Mesenchymal stem cell (in vitro differentiated cells and primary cell): ENCODE measurements at regions not wholly inside any gene's neighbourhood (a gene's known extent, or its start where the extent isn't known, plus 50 kb on each side); places are given as distances from the start of the nearest gene placed in this dataset.

ENCODE experiments used
- DNase-seq: peaks from one replicate; pipeline ENCODE4 v3.0.0-alpha.2; 2013
- H2AFZ ChIP-seq: one replicate; pipeline ENCODE4 v1.6.1; 2013; ENCODE audit warnings: low read depth, mild to moderate bottlenecking, control low read depth, inconsistent platforms, low read length, moderate library complexity
- H2AK5ac ChIP-seq: 2 replicates; pipeline ENCODE4 v1.6.1; 2013; ENCODE audit warnings: low read length, moderate library complexity, mild to moderate bottlenecking, inconsistent platforms; ENCODE audit not compliant: severe bottlenecking
- H2BK120ac ChIP-seq: one replicate; pipeline ENCODE4 v1.6.1; 2013; ENCODE audit warnings: low read depth, mild to moderate bottlenecking, inconsistent platforms, low read length, moderate library complexity
- H2BK12ac ChIP-seq, 2 experiments: one replicate each; pipeline ENCODE4 v1.6.1; 2013; ENCODE audit warnings: inconsistent platforms in 2 of 2, low read length in 2 of 2, mild to moderate bottlenecking in 2 of 2, moderate library complexity in 2 of 2, control low read depth in 1 of 2
- H2BK15ac ChIP-seq: one replicate; pipeline ENCODE4 v1.6.1; 2013; ENCODE audit warnings: mild to moderate bottlenecking, low read depth, inconsistent platforms; ENCODE audit not compliant: poor library complexity, severe bottlenecking
- H2BK5ac ChIP-seq: 2 replicates; pipeline ENCODE4 v1.6.1; 2013; ENCODE audit warnings: low read depth, mild to moderate bottlenecking, low read length, control low read depth, inconsistent platforms; ENCODE audit not compliant: poor library complexity, severe bottlenecking
- H3K14ac ChIP-seq, 2 experiments: one replicate each; pipeline ENCODE4 v1.6.1; 2013; ENCODE audit warnings: inconsistent platforms in 2 of 2, low read length in 2 of 2, control low read depth in 1 of 2, mild to moderate bottlenecking in 1 of 2, moderate library complexity in 1 of 2
- H3K18ac ChIP-seq, 2 experiments: one replicate each; pipeline ENCODE4 v1.6.1; 2013; ENCODE audit warnings: inconsistent platforms in 2 of 2, low read length in 2 of 2, control low read depth in 1 of 2, low read depth in 1 of 2, mild to moderate bottlenecking in 1 of 2
- H3K23ac ChIP-seq, 2 experiments: one replicate each; pipeline ENCODE4 v1.6.1; 2013; ENCODE audit warnings: inconsistent platforms in 2 of 2, low read length in 2 of 2, mild to moderate bottlenecking in 2 of 2, moderate library complexity in 2 of 2, control low read depth in 1 of 2
- H3K27ac ChIP-seq: 2 replicates; pipeline ENCODE4 v1.5.1; 2013; ENCODE audit warnings: mild to moderate bottlenecking, moderate library complexity, low read length, control low read depth, inconsistent platforms; ENCODE audit not compliant: poor library complexity, severe bottlenecking
- H3K27me3 ChIP-seq, 2 experiments: 2 replicates each; pipeline versions ENCODE4 v1.6.1 to v1.7.0; 2013; ENCODE audit warnings: low read length in 2 of 2, mild to moderate bottlenecking in 2 of 2, moderate library complexity in 2 of 2, control low read depth in 1 of 2, inconsistent platforms in 1 of 2; ENCODE audit not compliant: control insufficient read depth in 1 of 2, insufficient read depth in 1 of 2
- H3K36me3 ChIP-seq, 2 experiments: 2 replicates each; pipeline versions ENCODE4 v1.6.1 to v1.7.0; 2013; ENCODE audit warnings: low read length in 2 of 2, control low read depth in 1 of 2, inconsistent platforms in 1 of 2, low read depth in 1 of 2, mild to moderate bottlenecking in 1 of 2; ENCODE audit not compliant: insufficient read depth in 2 of 2, control insufficient read depth in 1 of 2
- H3K4ac ChIP-seq, 2 experiments: one replicate each; pipeline ENCODE4 v1.6.1; 2013; ENCODE audit warnings: inconsistent platforms in 2 of 2, low read length in 2 of 2, mild to moderate bottlenecking in 2 of 2, moderate library complexity in 2 of 2, control low read depth in 1 of 2, low read depth in 1 of 2
- H3K4me1 ChIP-seq: 2 replicates; pipeline ENCODE4 v1.6.1; 2013; ENCODE audit warnings: low read depth, low read length, control low read depth; ENCODE audit not compliant: control insufficient read depth, insufficient read depth
- H3K4me2 ChIP-seq: 2 replicates; pipeline ENCODE4 v1.6.1; 2013; ENCODE audit warnings: low read length, mild to moderate bottlenecking, inconsistent platforms; ENCODE audit not compliant: poor library complexity, severe bottlenecking
- H3K4me3 ChIP-seq, 2 experiments: 2 replicates each; pipeline versions ENCODE4 v1.5.1 to v1.7.0; 2013; ENCODE audit warnings: low read length in 2 of 2, mild to moderate bottlenecking in 2 of 2, control low read depth in 1 of 2, low read depth in 1 of 2; ENCODE audit not compliant: insufficient read depth in 1 of 2
- H3K79me1 ChIP-seq: replicated peaks from 2 replicates; pipeline ENCODE4 v1.6.1; 2013; ENCODE audit warnings: mild to moderate bottlenecking, control low read depth, low read length, inconsistent platforms; ENCODE audit not compliant: poor library complexity, severe bottlenecking
- H3K9ac ChIP-seq: 2 replicates; pipeline ENCODE4 v1.7.0; 2013; ENCODE audit warnings: mild to moderate bottlenecking, low read length, moderate library complexity
- H3K9me3 ChIP-seq: 2 replicates; pipeline ENCODE4 v1.7.0; 2013; ENCODE audit warnings: mild to moderate bottlenecking, low read length; ENCODE audit not compliant: control insufficient read depth
- H4K8ac ChIP-seq: one replicate; pipeline ENCODE4 v1.6.1; 2013; ENCODE audit warnings: inconsistent platforms, mild to moderate bottlenecking, low read length, moderate library complexity
- H4K91ac ChIP-seq: one replicate; pipeline ENCODE4 v1.6.1; 2013; ENCODE audit warnings: mild to moderate bottlenecking, low read length, inconsistent platforms
- WGBS: methylation state at CpG from one replicate; pipeline ENCODE4 v1.1.7; 2013; ENCODE audit warnings: mixed read lengths; 5-methylcytosine and 5-hydroxymethylcytosine counted together

DNA sequence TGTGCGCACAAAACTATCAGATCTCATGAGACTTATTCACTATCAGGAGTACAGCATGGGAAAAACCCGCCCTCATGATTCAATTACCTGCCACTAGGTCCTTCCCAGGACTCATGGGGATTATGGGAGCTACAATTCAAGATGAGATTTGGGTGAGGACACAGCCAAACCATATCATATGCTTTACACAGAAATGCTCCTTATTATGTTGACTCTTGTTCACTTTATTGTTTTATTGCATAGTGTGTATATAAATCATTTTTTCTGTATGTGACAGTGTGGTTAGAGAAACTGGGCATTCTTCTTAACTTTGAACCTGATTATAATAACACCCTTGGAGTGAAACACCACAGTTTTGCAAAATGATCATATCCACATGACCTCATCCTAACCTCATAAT is 212.8 kb upstream of the TNRC6C start:
- no peak overlapping the region for H2BK120ac ChIP-seq
- H3K23ac ChIP-seq: no peak overlapping the region
- H2AFZ ChIP-seq: no peak overlapping the region
- H3K4me2 ChIP-seq: no peak overlapping the region
- H3K27ac ChIP-seq: no peak overlapping the region
- H4K8ac ChIP-seq: no peak overlapping the region
- H2BK12ac ChIP-seq: no peak overlapping the region
- no peaks in the 10 kb centered on the region for H3K36me3 ChIP-seq
- H3K79me1 ChIP-seq: no peaks in the 10 kb centered on the region
- H3K9me3 ChIP-seq: peaks cover 16% of the 10 kb centered on the region
- no peak for DNase-seq
- no peak overlapping the region for H2BK5ac ChIP-seq
- no peak overlapping the region for H2AK5ac ChIP-seq
- WGBS: 86% methylated on average over 1 of the region's 2 CpGs
- H3K14ac ChIP-seq: no peak overlapping the region
- H3K4ac ChIP-seq: no peak overlapping the region
- no peak overlapping the region for H4K91ac ChIP-seq
- no peak overlapping the region for H3K18ac ChIP-seq
- no peak overlapping the region for H2BK15ac ChIP-seq
- H3K4me1 ChIP-seq: no peaks in the 10 kb centered on the region
- H3K4me3 ChIP-seq: no peak overlapping the region
- no peak overlapping the region for H3K9ac ChIP-seq
- H3K27me3 ChIP-seq: peaks cover 36 to 73% of the 10 kb centered on the region in 2 experiments

DNA sequence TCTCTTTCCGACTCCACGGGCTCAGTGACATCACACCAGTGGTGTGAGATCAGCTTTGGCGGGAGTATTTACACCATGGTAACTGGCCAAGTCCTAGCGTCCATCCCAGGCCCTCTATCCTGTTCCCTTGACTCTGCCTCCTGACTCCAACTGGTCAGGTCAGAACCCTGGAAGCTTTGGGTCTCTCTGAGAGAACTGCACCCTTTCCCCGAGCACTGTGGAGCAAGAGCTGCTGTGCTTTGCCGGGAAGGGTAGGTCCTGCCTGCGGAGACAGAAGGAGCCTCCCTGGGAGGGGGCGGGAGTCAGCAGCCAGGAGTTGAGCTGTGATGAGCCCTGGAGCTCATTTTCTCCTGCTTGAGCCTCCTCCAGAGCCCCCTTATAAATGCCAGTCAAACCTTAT is 212.1 kb upstream of the TNRC6C start:
- Histone ChIP-seq H3K9me3 (peaks cover 15% of the 10 kb centered on the region), H3K4me1 (no peaks in the 10 kb centered on the region), H3K4me2 (no peak overlapping the region), H3K27me3 (peaks cover 39 to 80% of the 10 kb centered on the region in 2 experiments), H3K27ac (no peak overlapping the region), H3K18ac (no peak overlapping the region), H3K23ac (no peak overlapping the region), H3K4me3 (no peak overlapping the region), H4K8ac (no peak overlapping the region), H3K79me1 (no peaks in the 10 kb centered on the region), H2BK12ac (no peak overlapping the region), H4K91ac (no peak overlapping the region), H2BK15ac (no peak overlapping the region), H3K4ac (no peak overlapping the region), H2BK5ac (no peak overlapping the region), H2BK120ac (no peak overlapping the region), H3K36me3 (no peaks in the 10 kb centered on the region), H3K14ac (no peak overlapping the region), H2AFZ (no peak overlapping the region), H3K9ac (no peak overlapping the region), H2AK5ac (no peak overlapping the region)
- DNase-seq: no peak
- 88% methylated on average over 7 of the region's 8 CpGs for WGBS

DNA sequence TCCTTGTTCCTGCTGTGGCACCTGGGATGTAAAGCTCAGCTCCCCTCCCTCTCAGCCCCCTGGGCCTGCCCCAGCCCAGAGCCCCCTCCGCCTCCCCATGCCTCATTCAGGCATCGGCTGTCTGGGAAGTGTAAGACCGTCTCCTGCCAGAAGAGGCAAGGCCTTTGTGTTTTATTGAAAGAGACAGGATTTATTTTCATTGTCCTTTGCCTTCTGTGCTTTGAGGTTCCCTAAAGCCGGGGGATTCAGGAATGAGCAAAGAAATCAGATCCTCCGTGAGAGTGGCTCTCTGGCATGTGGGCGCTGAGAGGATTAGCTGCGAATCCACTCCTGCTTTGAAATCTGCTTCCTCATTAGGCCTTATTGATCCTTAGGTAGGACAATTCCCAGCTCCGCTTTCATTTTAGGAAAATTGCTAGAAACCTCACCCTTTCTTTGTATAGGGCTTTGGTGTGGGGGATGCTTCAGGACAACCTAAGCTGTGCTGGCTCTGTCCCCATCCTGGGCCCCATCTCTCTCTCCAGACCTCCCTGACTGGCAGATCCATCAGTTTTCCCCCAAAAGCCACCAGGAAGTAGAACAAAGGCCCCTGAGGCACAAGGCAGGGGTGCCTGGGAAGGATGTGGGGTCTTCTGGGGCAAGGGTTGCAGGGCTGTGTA is 211.5 kb upstream of the TNRC6C start:
- H2BK15ac ChIP-seq: no peak overlapping the region

DNA sequence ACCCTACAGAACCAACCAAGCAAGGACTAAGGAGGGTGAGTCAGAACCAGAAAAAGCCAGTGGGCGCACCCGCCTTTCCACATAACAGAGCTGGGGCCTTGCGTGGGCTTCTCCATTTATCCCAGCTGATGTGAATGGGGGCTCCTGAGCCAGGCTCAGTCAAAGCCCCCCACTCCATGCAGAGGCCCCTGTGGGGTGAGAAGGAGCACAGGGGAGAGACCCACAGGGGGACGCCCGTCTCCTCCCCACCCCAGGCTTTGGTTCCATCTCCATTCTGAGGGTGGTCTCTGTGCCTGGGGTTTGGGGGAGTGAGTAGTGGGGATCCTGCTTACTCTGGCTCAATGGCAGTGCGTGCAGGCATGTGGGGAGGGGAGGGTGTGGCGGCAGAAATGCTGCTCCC is 210.1 kb upstream of the TNRC6C start:
- H3K23ac ChIP-seq: no peak overlapping the region
- no peaks in the 10 kb centered on the region for H3K4me1 ChIP-seq
- H2BK120ac ChIP-seq: no peak overlapping the region

More for the DNA sequence above, 211.5 kb upstream of the TNRC6C start:
- no peaks in the 10 kb centered on the region for H3K79me1 ChIP-seq
- H2AK5ac ChIP-seq: no peak overlapping the region
- no peak overlapping the region for H2BK120ac ChIP-seq
- peaks cover 39 to 79% of the 10 kb centered on the region in 2 experiments for H3K27me3 ChIP-seq
- WGBS: 73% methylated on average over 6 of the region's 8 CpGs
- peaks cover 12% of the 10 kb centered on the region for H3K9me3 ChIP-seq
- H3K4me2 ChIP-seq: no peak overlapping the region
- H3K14ac ChIP-seq: no peak overlapping the region
- H3K4ac ChIP-seq: no peak overlapping the region
- H3K36me3 ChIP-seq: no peaks in the 10 kb centered on the region
- no peak overlapping the region for H3K27ac ChIP-seq
- no peak overlapping the region for H2AFZ ChIP-seq
- H3K4me1 ChIP-seq: no peaks in the 10 kb centered on the region
- no peak for DNase-seq
- no peak overlapping the region for H4K91ac ChIP-seq
- no peak overlapping the region for H2BK12ac ChIP-seq
- no peak overlapping the region for H3K4me3 ChIP-seq
- no peak overlapping the region for H4K8ac ChIP-seq
- H3K18ac ChIP-seq: no peak overlapping the region
- no peak overlapping the region for H3K23ac ChIP-seq
- H2BK5ac ChIP-seq: no peak overlapping the region
- no peak overlapping the region for H3K9ac ChIP-seq

More for the DNA sequence above, 210.1 kb upstream of the TNRC6C start:
- Histone ChIP-seq H4K8ac (no peak overlapping the region), H2BK15ac (no peak overlapping the region), H3K36me3 (no peaks in the 10 kb centered on the region), H4K91ac (no peak overlapping the region), H3K14ac (no peak overlapping the region), H3K79me1 (no peaks in the 10 kb centered on the region), H3K9me3 (peaks cover 12% of the 10 kb centered on the region), H3K4me2 (no peak overlapping the region), H2BK12ac (no peak overlapping the region), H3K27ac (no peak overlapping the region), H3K4ac (no peak overlapping the region), H3K18ac (no peak overlapping the region), H3K4me3 (no peak overlapping the region), H2AK5ac (no peak overlapping the region), H3K27me3 (peaks cover 36 to 72% of the 10 kb centered on the region in 2 experiments), H2AFZ (no peak overlapping the region), H3K9ac (no peak overlapping the region), H2BK5ac (no peak overlapping the region)
- DNase-seq: no peak
- WGBS: 85% methylated on average over 6 of the region's 7 CpGs
